Left ventricle myocardium inferior (tissue), 1 donor: ENCODE measurements at regions not wholly inside any gene's neighbourhood (a gene's known extent, or its start where the extent isn't known, plus 50 kb on each side); places are given as distances from the start of the nearest gene placed in this dataset.
A peak's percentile ranks its signal among the peaks of the same experiment; 100 is the strongest.

ENCODE experiments used
- DNase-seq: peaks from one replicate; pipeline ENCODE4 v3.0.0-alpha.2; 2020
- H3K27ac ChIP-seq: fragments of 200-600 bp; replicated peaks from 2 replicates; pipeline ENCODE4 v1.8.0; 2021
- H3K27me3 ChIP-seq: fragments of 200-600 bp; 2 replicates; pipeline ENCODE4 v1.8.0; 2021; ENCODE audit warnings: low read depth
- H3K36me3 ChIP-seq: fragments of 200-600 bp; 2 replicates; pipeline ENCODE4 v1.8.0; 2021
- H3K4me1 ChIP-seq: fragments of 200-600 bp; 2 replicates; pipeline ENCODE4 v1.8.0; 2021
- H3K4me3 ChIP-seq: fragments of 200-600 bp; 2 replicates; pipeline ENCODE4 v1.8.0; 2021; ENCODE audit warnings: mild to moderate bottlenecking, moderate library complexity
- H3K9me3 ChIP-seq: fragments of 200-600 bp; replicated peaks from 2 replicates; pipeline ENCODE4 v1.8.0; 2021
- CTCF ChIP-seq: fragments of 200-600 bp; IDR thresholded peaks from 2 replicates; pipeline ENCODE4 v1.8.0; 2021; ENCODE audit warnings: antibody characterized with exemption, mild to moderate bottlenecking, borderline replicate concordance
- intact Hi-C: fragments of 100-400 bp; cut with micrococcal nuclease; formaldehyde crosslinking; loops from one replicate; pipeline ENCODE4 v1.11.0; 2022
- donor health status: DM: no; HTN: yes; CAD: no; lungs with severe emphysema.

- H3K27ac ChIP-seq: no peak overlapping the region
- intact Hi-C loops: no loop called here
- no peaks in the 10 kb centered on the region for H3K4me1 ChIP-seq
These were observed 89.2 kb upstream of the REG3A start for GRCh38 chr2:79248776-79249175.

GRCh38 chr2:79235135-79235534 is 75.6 kb upstream of the REG3A start:
- H3K9me3 ChIP-seq: no peaks in the 10 kb centered on the region
- intact Hi-C loops: no loop called here

More at GRCh38 chr2:79248776-79249175, 89.2 kb upstream of the REG3A start:
- Histone ChIP-seq H3K9me3 (no peaks in the 10 kb centered on the region), H3K36me3 (no peaks in the 10 kb centered on the region), H3K27me3 (no peaks in the 10 kb centered on the region), H3K4me3 (no peak overlapping the region)
- TF ChIP-seq CTCF: no peak
- DNase-seq: no peak

GRCh38 chr2:79223539-79223938 is 64.0 kb upstream of the REG3A start:
- intact Hi-C loops: no loop called here
- no peak for DNase-seq
- Histone ChIP-seq H3K4me1 (no peaks in the 10 kb centered on the region), H3K27me3 (no peaks in the 10 kb centered on the region), H3K4me3 (no peak overlapping the region), H3K9me3 (no peaks in the 10 kb centered on the region), H3K27ac (no peak overlapping the region), H3K36me3 (no peaks in the 10 kb centered on the region)
- TF ChIP-seq CTCF: no peak

More at GRCh38 chr2:79235135-79235534, 75.6 kb upstream of the REG3A start:
- Histone ChIP-seq H3K4me3 (no peak overlapping the region), H3K4me1 (no peaks in the 10 kb centered on the region), H3K27me3 (no peaks in the 10 kb centered on the region), H3K27ac (no peak overlapping the region), H3K36me3 (no peaks in the 10 kb centered on the region)
- TF ChIP-seq CTCF: no peak
- DNase-seq: no peak

- H3K4me3 ChIP-seq: no peak overlapping the region
- no peaks in the 10 kb centered on the region for H3K36me3 ChIP-seq
- no peaks in the 10 kb centered on the region for H3K4me1 ChIP-seq
- no peak for DNase-seq
- H3K9me3 ChIP-seq: no peaks in the 10 kb centered on the region
- peak; percentile 73 for TF ChIP-seq CTCF
- no peaks in the 10 kb centered on the region for H3K27me3 ChIP-seq
- no peak overlapping the region for H3K27ac ChIP-seq
- intact Hi-C loops: no loop called here
These were observed 59.9 kb upstream of the REG3A start for GRCh38 chr2:79219383-79219988.

GRCh38 chr2:79210274-79210917 is 50.8 kb upstream of the REG3A start:
- H3K36me3 ChIP-seq: no peaks in the 10 kb centered on the region
- no peak for DNase-seq
- no peak for TF ChIP-seq CTCF
- no peak overlapping the region for H3K27ac ChIP-seq
- H3K27me3 ChIP-seq: no peaks in the 10 kb centered on the region
- H3K9me3 ChIP-seq: no peaks in the 10 kb centered on the region
- intact Hi-C loops: no loop called here
- H3K4me1 ChIP-seq: no peaks in the 10 kb centered on the region
- H3K4me3 ChIP-seq: no peak overlapping the region
